GM12878 (cell line): ENCODE measurements at regions not wholly inside any gene's neighbourhood (a gene's known extent, or its start where the extent isn't known, plus 50 kb on each side); places are given as distances from the start of the nearest gene placed in this dataset.

ENCODE experiments used
- ATAC-seq: fragments of 200-7000 bp; cut with Tn5 transposase; 3 replicates; pipeline ENCODE4 v1.9.1; 2020; ENCODE audit warnings: mild to moderate bottlenecking, moderate library complexity
- BruUV-seq: library from RNA; stranded (reverse); fragments of 400-500 nt; replicated peaks from 2 replicates; lab custom pipeline; 2021; lab: Mats Ljungman, UMichigan
- CTCF ChIA-PET: fragments of 300-600 bp; sonication (Branson Sonifier 250); formaldehyde crosslinking; extraction: SDS; loops from one replicate; lab custom pipeline; 2021; ENCODE audit warnings: inconsistent platforms; lab: Yijun Ruan, JAX
- POLR2A ChIA-PET: fragments of 350-600 bp; formaldehyde crosslinking; extraction: SDS; loops from one replicate; lab custom pipeline; 2021; ENCODE audit warnings: inconsistent platforms; lab: Charles Lee
- RAD21 ChIA-PET: fragments of 300-600 bp; sonication (Branson Sonifier 250); formaldehyde crosslinking; loops from one replicate; lab custom pipeline; 2023; ENCODE audit warnings: antibody characterized with exemption; ENCODE audit not compliant: unreplicated experiment; lab: Charles Lee
- SMC1A ChIA-PET: fragments of 300-600 bp; sonication (Branson Sonifier 250); formaldehyde crosslinking; loops from one replicate; lab custom pipeline; 2023; ENCODE audit not compliant: unreplicated experiment, uncharacterized antibody; lab: Charles Lee
- DNase-seq: peaks from one replicate; pipeline ENCODE4 v3.0.0-alpha.2; 2011; ENCODE audit warnings: low read depth, low spot score
- FAIRE-seq: peaks from 3 replicates; lab custom pipeline; 2011; peaks lifted over from hg19 to GRCh38; lab: Jason Lieb, UNC
- H2AFZ ChIP-seq: 2 replicates; pipeline ENCODE4 v1.6.0; 2011; ENCODE audit warnings: low read depth, low read length, control low read depth; ENCODE audit not compliant: control insufficient read depth
- H3K27ac ChIP-seq: 2 replicates; pipeline ENCODE4 v1.5.1; 2011; ENCODE audit warnings: control low read depth; ENCODE audit not compliant: control insufficient read depth, insufficient read depth
- H3K27me3 ChIP-seq, 2 experiments: replicated peaks in 1 of 2; 2 replicates each; pipeline versions ENCODE4 v1.6.0 to v1.6.1; 2011; ENCODE audit warnings: low read length in 1 of 2; ENCODE audit not compliant: control insufficient read depth in 2 of 2, insufficient read depth in 2 of 2
- H3K36me3 ChIP-seq, 2 experiments: 2 replicates each; pipeline ENCODE4 v1.5.1; 2011; ENCODE audit warnings: low read length in 1 of 2; ENCODE audit not compliant: control insufficient read depth in 2 of 2, insufficient read depth in 2 of 2
- H3K4me1 ChIP-seq: 2 replicates; pipeline ENCODE4 v1.6.1; 2011; ENCODE audit warnings: mild to moderate bottlenecking, low read length, moderate library complexity, mixed read lengths; ENCODE audit not compliant: control insufficient read depth, insufficient read depth
- H3K4me2 ChIP-seq: 2 replicates; pipeline ENCODE4 v1.6.0; 2011; ENCODE audit warnings: control low read depth; ENCODE audit not compliant: control insufficient read depth, insufficient read depth
- H3K4me3 ChIP-seq: fragments of 200-600 bp; sonication (generic); 2 replicates; pipeline ENCODE4 v1.5.1; 2016
- H3K79me2 ChIP-seq: 2 replicates; pipeline ENCODE4 v1.6.0; 2011; ENCODE audit warnings: low read length; ENCODE audit not compliant: control insufficient read depth, insufficient read depth
- H3K9ac ChIP-seq: 2 replicates; pipeline ENCODE4 v1.8.0; 2011; ENCODE audit warnings: low read length, control low read depth, mixed read lengths; ENCODE audit not compliant: control insufficient read depth, insufficient read depth
- H3K9me3 ChIP-seq: replicated peaks from 3 replicates; pipeline ENCODE4 v1.5.1; 2011; ENCODE audit warnings: mild to moderate bottlenecking, low read length; ENCODE audit not compliant: control insufficient read depth, insufficient read depth
- H4K20me1 ChIP-seq: 2 replicates; pipeline ENCODE4 v1.6.0; 2011; ENCODE audit not compliant: control insufficient read depth, insufficient read depth
- PRDM15 ChIP-seq: fragments of 450-650 bp; formaldehyde crosslinking; IDR thresholded peaks from 2 replicates; pipeline ENCODE4 v1.4.0; 2020; ENCODE audit warnings: mild to moderate bottlenecking, moderate library complexity
- WGBS: methylation state at CpG from one replicate; pipeline ENCODE4 v1.1.6; 2016; ENCODE audit warnings: low lambda C conversion rate; ENCODE audit not compliant: insufficient replicate concordance, insufficient coverage; ENCODE audit errors: missing lambda C conversion rate; 5-methylcytosine and 5-hydroxymethylcytosine counted together
- in situ Hi-C: fragments of 300-500 bp; cut with MboI; formaldehyde crosslinking; loops from 9 replicates; pipeline ENCODE4 v1.14.3; 2018; ENCODE audit warnings: mixed read lengths
- intact Hi-C: fragments of 100-400 bp; cut with micrococcal nuclease; formaldehyde crosslinking; loops from one replicate; pipeline ENCODE4 v1.14.2; 2022; ENCODE audit not compliant: unreplicated experiment

- SMC1A ChIA-PET = no interaction called here
- intact Hi-C loops = no loop called here
- 93% methylated on average over 6 of the region's 6 CpGs for WGBS
Observed at GRCh38 chr22:48082284-48082683, 1319.8 kb downstream of the TBC1D22A start.

More at GRCh38 chr22:48082284-48082683, 1319.8 kb downstream of the TBC1D22A start:
- FAIRE-seq (no peak), DNase-seq (no peak), ATAC-seq (no peak)
- no peak overlapping the region for H3K9ac ChIP-seq
- ChIA-PET POLR2A (no interaction called here), CTCF (no interaction called here), RAD21 (no interaction called here)
- no peak overlapping the region for H3K4me2 ChIP-seq
- no peak for TF ChIP-seq PRDM15 (CRISPR knock-in tag)
- no peaks in the 10 kb centered on the region for H4K20me1 ChIP-seq
- H2AFZ ChIP-seq = no peak overlapping the region
- in situ Hi-C loops = loop anchor here (25.0 kb wide), 1 partner anchor 1320 kb away; the partner anchor contains the start of gene TBC1D22A
- H3K27ac ChIP-seq = no peak overlapping the region
- BruUV-seq = no TSS peak
- peaks cover 20% of the 10 kb centered on the region for H3K4me1 ChIP-seq
- no peaks in the 10 kb centered on the region for H3K9me3 ChIP-seq
- H3K36me3 ChIP-seq = no peaks in the 10 kb centered on the region
- no peak overlapping the region for H3K4me3 ChIP-seq
- H3K27me3 ChIP-seq = no peaks in the 10 kb centered on the region
- H3K79me2 ChIP-seq = no peaks in the 10 kb centered on the region
